Activated CD4-positive, alpha-beta memory T cell treated with anti-CD3 and anti-CD28 coated beads for 36 hours (primary cell): ENCODE measurements at regions not wholly inside any gene's neighbourhood (a gene's known extent, or its start where the extent isn't known, plus 50 kb on each side); places are given as distances from the start of the nearest gene placed in this dataset.
"Not testable (repeated sequence)": the region's sequence is repeated elsewhere in the genome, so short reads cannot be mapped to it uniquely, and the experiment has no call there.

ENCODE experiments used
- CTCF ChIA-PET: fragments of 350-600 bp; sonication (Branson Sonifier 250); formaldehyde crosslinking; loops from one replicate; lab custom pipeline; 2021; ENCODE audit warnings: antibody characterized with exemption, inconsistent platforms; lab: Charles Lee
- POLR2A ChIA-PET: fragments of 350-600 bp; sonication (Branson Sonifier 250); formaldehyde crosslinking; loops from one replicate; lab custom pipeline; 2021; ENCODE audit warnings: antibody characterized with exemption; lab: Charles Lee
- DNase-seq: peaks from one replicate; pipeline ENCODE4 v3.0.0-alpha.2; 2020
- H3K27ac Mint-ChIP-seq: one replicate; pipeline ENCODE4 v1.8.0; 2021; ENCODE audit warnings: mixed read lengths
- H3K27me3 Mint-ChIP-seq: one replicate; pipeline ENCODE4 v1.8.0; 2021; ENCODE audit warnings: mixed read lengths
- H3K36me3 Mint-ChIP-seq: one replicate; pipeline ENCODE4 v1.8.0; 2021; ENCODE audit warnings: mixed read lengths
- H3K4me1 Mint-ChIP-seq: one replicate; pipeline ENCODE4 v1.8.0; 2021; ENCODE audit warnings: low read depth, mixed read lengths
- H3K4me3 Mint-ChIP-seq: one replicate; pipeline ENCODE4 v1.8.0; 2021; ENCODE audit warnings: mild to moderate bottlenecking, mixed read lengths
- H3K9me3 Mint-ChIP-seq: one replicate; pipeline ENCODE4 v1.8.0; 2021; ENCODE audit warnings: mixed read lengths
- intact Hi-C: fragments of 100-400 bp; cut with micrococcal nuclease; formaldehyde crosslinking; loops from one replicate; pipeline ENCODE4 v1.15.1; 2023

- H3K27ac Mint-ChIP-seq, intact Hi-C loops, POLR2A ChIA-PET, H3K4me1 Mint-ChIP-seq, H3K4me3 Mint-ChIP-seq, H3K27me3 Mint-ChIP-seq, DNase-seq, CTCF ChIA-PET, H3K36me3 Mint-ChIP-seq: not testable (repeated sequence)
- peaks cover 48% of the 10 kb centered on the region for H3K9me3 Mint-ChIP-seq
Measured at GRCh38 chr22:10775601-10776357, 4752.2 kb upstream of the OR11H1 start.

GRCh38 chr22:10776358-10776729 is 4751.6 kb upstream of the OR11H1 start:
- CTCF ChIA-PET, intact Hi-C loops, H3K27ac Mint-ChIP-seq, POLR2A ChIA-PET, H3K36me3 Mint-ChIP-seq, H3K4me1 Mint-ChIP-seq, DNase-seq, H3K4me3 Mint-ChIP-seq, H3K27me3 Mint-ChIP-seq: not testable (repeated sequence)
- H3K9me3 Mint-ChIP-seq = peaks cover 49% of the 10 kb centered on the region

GRCh38 chr22:10777733-10778132 is 4750.3 kb upstream of the OR11H1 start:
- CTCF ChIA-PET, DNase-seq, intact Hi-C loops, POLR2A ChIA-PET, H3K27ac Mint-ChIP-seq, H3K4me1 Mint-ChIP-seq, H3K27me3 Mint-ChIP-seq, H3K4me3 Mint-ChIP-seq, H3K36me3 Mint-ChIP-seq: not testable (repeated sequence)
- peaks cover 52% of the 10 kb centered on the region for H3K9me3 Mint-ChIP-seq

GRCh38 chr22:10778296-10778814 is 4749.6 kb upstream of the OR11H1 start:
- Mint-ChIP-seq H3K9me3 (peaks cover 53% of the 10 kb centered on the region), H3K4me3 (no peak overlapping the region), H3K27me3 (no peaks in the 10 kb centered on the region), H3K27ac (no peak overlapping the region), H3K36me3 (peaks cover 2% of the 10 kb centered on the region), H3K4me1 (no peaks in the 10 kb centered on the region)
- intact Hi-C loops = no loop called here
- CTCF ChIA-PET = no interaction called here
- POLR2A ChIA-PET = no interaction called here
- DNase-seq = no peak

- CTCF ChIA-PET, intact Hi-C loops, H3K4me3 Mint-ChIP-seq, DNase-seq, H3K27ac Mint-ChIP-seq, POLR2A ChIA-PET, H3K36me3 Mint-ChIP-seq, H3K4me1 Mint-ChIP-seq, H3K27me3 Mint-ChIP-seq: not testable (repeated sequence)
- H3K9me3 Mint-ChIP-seq = peaks cover 55% of the 10 kb centered on the region
Measured at GRCh38 chr22:10779200-10779599, 4748.8 kb upstream of the OR11H1 start.

GRCh38 chr22:10780281-10780680 is 4747.7 kb upstream of the OR11H1 start:
- ChIA-PET POLR2A (no interaction called here), CTCF (no interaction called here)
- no peak for DNase-seq
- H3K9me3 Mint-ChIP-seq = peaks cover 56% of the 10 kb centered on the region
- H3K4me1 Mint-ChIP-seq = no peaks in the 10 kb centered on the region
- no peak overlapping the region for H3K27ac Mint-ChIP-seq
- no peaks in the 10 kb centered on the region for H3K27me3 Mint-ChIP-seq
- intact Hi-C loops = no loop called here
- no peak overlapping the region for H3K4me3 Mint-ChIP-seq
- H3K36me3 Mint-ChIP-seq = peaks cover 2% of the 10 kb centered on the region

- DNase-seq = no peak
- CTCF ChIA-PET = no interaction called here
- Mint-ChIP-seq H3K4me1 (no peaks in the 10 kb centered on the region), H3K9me3 (peaks cover 46% of the 10 kb centered on the region), H3K4me3 (no peak overlapping the region), H3K27ac (no peak overlapping the region), H3K36me3 (peaks cover 2% of the 10 kb centered on the region), H3K27me3 (no peaks in the 10 kb centered on the region)
- POLR2A ChIA-PET = no interaction called here
- intact Hi-C loops = no loop called here
Measured at GRCh38 chr22:10781571-10782403, 4746.2 kb upstream of the OR11H1 start.
